ENCODE measurements at regions not wholly inside any gene's neighbourhood (a gene's known extent, or its start where the extent isn't known, plus 50 kb on each side); places are given as distances from the start of the nearest gene placed in this dataset.

GRCh38 chr21:45351526-45352275 lies 53.3 kb upstream of the COL18A1 start:
- no peak for TF ChIP-seq POLR2A (IDR thresholded peaks at IDR 0.05)
- no peak for TF ChIP-seq CTCF (IDR thresholded peaks at IDR 0.05)

Data from upper lobe of left lung (tissue), 4 donors.